Lung (tissue), 11 donors: ENCODE measurements at regions not wholly inside any gene's neighbourhood (a gene's known extent, or its start where the extent isn't known, plus 50 kb on each side); places are given as distances from the start of the nearest gene placed in this dataset.

Experiments
- ATAC-seq: fragments of 200-7000 bp; cut with Tn5 transposase; one replicate; pipeline ENCODE4 v1.9.1; 2020; ENCODE audit warnings: moderate number of reproducible peaks; ENCODE audit not compliant: insufficient read depth, low FRiP score
- DNase-seq, 3 donors: peaks; one replicate each; pipeline ENCODE4 v3.0.0-alpha.2; 2013 to 2017
- H3K27ac ChIP-seq, 2 donors: one replicate each; pipeline ENCODE4 v1.5.1; 2013; ENCODE audit warnings: mild to moderate bottlenecking in 2 of 2, moderate library complexity in 2 of 2, control low read depth in 1 of 2, inconsistent platforms in 1 of 2, low read depth in 1 of 2, low read length in 1 of 2
- H3K27me3 ChIP-seq, 3 donors: one replicate each; pipeline ENCODE4 v1.5.1; 2013; ENCODE audit warnings: low read length in 2 of 3; ENCODE audit not compliant: control insufficient read depth in 3 of 3, insufficient read depth in 3 of 3
- H3K36me3 ChIP-seq, 4 donors: one replicate each; pipeline ENCODE4 v1.5.1; 2013; ENCODE audit warnings: low read length in 4 of 4, mild to moderate bottlenecking in 1 of 4, moderate library complexity in 1 of 4; ENCODE audit not compliant: control insufficient read depth in 4 of 4, insufficient read depth in 4 of 4
- H3K4me1 ChIP-seq, 5 donors: one replicate each; pipeline ENCODE4 v1.5.1; 2013; ENCODE audit warnings: low read length in 5 of 5, mild to moderate bottlenecking in 2 of 5, moderate library complexity in 1 of 5; ENCODE audit not compliant: control insufficient read depth in 5 of 5, insufficient read depth in 5 of 5
- H3K4me3 ChIP-seq: one replicate; pipeline ENCODE4 v1.5.1; 2013; ENCODE audit warnings: mild to moderate bottlenecking, control low read depth, moderate library complexity
- H3K9ac ChIP-seq, 2 donors: one replicate each; pipeline ENCODE4 v1.5.1; 2013; ENCODE audit warnings: low read length in 2 of 2, control low read depth in 1 of 2; ENCODE audit not compliant: insufficient read depth in 1 of 2
- H3K9me3 ChIP-seq, 4 donors: one replicate each; pipeline ENCODE4 v1.5.1; 2013; ENCODE audit warnings: low read length in 3 of 4, mild to moderate bottlenecking in 1 of 4, moderate library complexity in 1 of 4; ENCODE audit not compliant: control insufficient read depth in 4 of 4, insufficient read depth in 3 of 4
- CTCF ChIP-seq: IDR thresholded peaks from 2 replicates; pipeline ENCODE4 v1.5.1; 2012; ENCODE audit warnings: mild to moderate bottlenecking; ENCODE audit errors: control extremely low read depth, extremely low read depth
- WGBS, 2 donors: extraction: QIAGEN DNeasy Blood & Tissue Kit; methylation state at CpG; one replicate each; pipeline ENCODE4 v1.1.7; 2013; 5-methylcytosine and 5-hydroxymethylcytosine counted together
- donor health status: control.
- donor health status: control.
- donor health status: Bipolar disorder and iron deficiency.
- donor health status: healthy.
- donor health status: DM: yes; HTN: yes; CAD: no.

DNA sequence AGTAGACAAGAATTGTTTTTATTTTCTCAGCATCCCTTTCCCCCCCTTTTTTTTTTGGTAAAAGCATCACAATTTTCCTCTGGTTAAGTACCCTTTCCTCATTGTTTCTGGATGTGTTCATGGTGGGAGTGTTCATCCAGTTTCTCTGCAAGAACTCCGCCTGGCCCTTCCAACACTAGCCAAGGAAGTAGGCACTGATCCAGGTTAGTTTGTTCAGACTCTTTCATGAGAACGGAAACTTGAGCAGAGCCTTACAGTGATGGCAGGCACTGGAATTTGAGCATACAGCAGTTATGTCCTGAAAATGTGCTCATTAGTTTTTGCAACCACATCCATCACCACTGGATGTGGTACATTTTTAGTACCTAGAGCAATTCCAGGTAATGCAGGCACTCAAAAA is 336.1 kb upstream of the BOD1L1 start:
- ATAC-seq (no peak), DNase-seq (peak in 2 of 3 donors; percentile 9 to 29)
- Histone ChIP-seq H3K9ac (no peak overlapping the region), H3K36me3 (no peaks in the 10 kb centered on the region), H3K4me1 (no peaks in the 10 kb centered on the region), H3K4me3 (no peak overlapping the region), H3K27ac (no peak overlapping the region), H3K9me3 (peaks cover 0 to 4% (median under 1%) of the 10 kb centered on the region in 4 donors), H3K27me3 (no peaks in the 10 kb centered on the region)
- no peak for TF ChIP-seq CTCF
- WGBS, 2 donors = 59 to 71% methylated on average over 2 of the region's 2 CpGs

GRCh38 chr4:13966231-13967195 is 339.0 kb upstream of the BOD1L1 start:
- Histone ChIP-seq H3K36me3 (no peaks in the 10 kb centered on the region), H3K9ac (no peak overlapping the region), H3K9me3 (peaks cover 0 to 4% (median under 1%) of the 10 kb centered on the region in 4 donors), H3K27me3 (no peaks in the 10 kb centered on the region), H3K4me3 (no peak overlapping the region), H3K27ac (no peak overlapping the region), H3K4me1 (peaks cover 0 to 3% (median 0%) of the 10 kb centered on the region in 5 donors)
- DNase-seq (no peak), ATAC-seq (peak; percentile 47)
- 61 to 71% methylated on average over 8 of the region's 8 CpGs for WGBS, 2 donors
- TF ChIP-seq CTCF = no peak

GRCh38 chr4:13968723-13969122 is 341.2 kb upstream of the BOD1L1 start:
- Histone ChIP-seq H3K4me3 (no peak overlapping the region), H3K9ac (no peak overlapping the region), H3K4me1 (peaks cover 0 to 3% (median 0%) of the 10 kb centered on the region in 5 donors), H3K36me3 (no peaks in the 10 kb centered on the region), H3K27me3 (no peaks in the 10 kb centered on the region), H3K9me3 (no peaks in the 10 kb centered on the region), H3K27ac (no peak overlapping the region)
- WGBS, 2 donors = 96 to 97% methylated on average over 2 of the region's 2 CpGs
- ATAC-seq = no peak
- no peak for TF ChIP-seq CTCF
- no peak for DNase-seq
